Testis (tissue), 2 donors: ENCODE measurements at regions not wholly inside any gene's neighbourhood (a gene's known extent, or its start where the extent isn't known, plus 50 kb on each side); places are given as distances from the start of the nearest gene placed in this dataset.
"Not testable (repeated sequence)": the region's sequence is repeated elsewhere in the genome, so short reads cannot be mapped to it uniquely, and the experiment has no call there.

Experiments
- DNase-seq: peaks from one replicate; pipeline ENCODE4 v3.0.0-alpha.2; 2019
- H3K27ac ChIP-seq, 2 donors: fragments of 200-600 bp; sonication (generic); one replicate each; pipeline ENCODE4 v1.5.1; 2019
- H3K27me3 ChIP-seq: fragments of 200-600 bp; sonication (generic); one replicate; pipeline ENCODE4 v1.5.1; 2019
- H3K36me3 ChIP-seq: fragments of 200-600 bp; sonication (generic); one replicate; pipeline ENCODE4 v1.5.1; 2017; ENCODE audit warnings: low read depth; ENCODE audit errors: missing control alignments
- H3K4me1 ChIP-seq: fragments of 200-600 bp; sonication (generic); one replicate; pipeline ENCODE4 v1.5.1; 2019
- H3K4me3 ChIP-seq, 2 donors: fragments of 200-600 bp; sonication (generic); one replicate each; pipeline ENCODE4 v1.5.1; 2017 to 2019
- H3K9me3 ChIP-seq: fragments of 200-600 bp; sonication (generic); one replicate; pipeline ENCODE4 v1.5.1; 2017
- CTCF ChIP-seq, 3 experiments: fragments of 450-650 bp in 2 of 3; fragments of 200-600 bp in 1 of 3; sonication (generic) in 1 of 3; IDR thresholded peaks; one replicate each; pipeline ENCODE4 v1.5.1; 2016 to 2019; ENCODE audit warnings: antibody characterized with exemption in 3 of 3, mild to moderate bottlenecking in 2 of 3, moderate library complexity in 1 of 3
- POLR2A ChIP-seq: fragments of 450-650 bp; IDR thresholded peaks from one replicate; pipeline ENCODE4 v1.6.1; 2017; ENCODE audit warnings: antibody characterized with exemption, mild to moderate bottlenecking, moderate library complexity
- WGBS, 2 donors: methylation state at CpG; one replicate each; pipeline ENCODE4 v1.1.5; 2018; 5-methylcytosine and 5-hydroxymethylcytosine counted together
- intact Hi-C: fragments of 100-400 bp; cut with DNase I; formaldehyde crosslinking; loops from one replicate; pipeline ENCODE4 v1.15.1; 2023; ENCODE audit warnings: low total_unique reads

- Histone ChIP-seq H3K27me3 (no peaks in the 10 kb centered on the region), H3K36me3 (no peaks in the 10 kb centered on the region), H3K9me3 (no peaks in the 10 kb centered on the region), H3K4me1 (no peaks in the 10 kb centered on the region), H3K27ac (no peak overlapping the region), H3K4me3 (no peak overlapping the region)
- TF ChIP-seq POLR2A: no peak
- no peak for TF ChIP-seq CTCF (IDR thresholded peaks at IDR 0.05)
- intact Hi-C loops: no loop called here
- DNase-seq: no peak
- WGBS, 2 donors: 76 to 83% methylated on average over 15 to 18 of the region's 18 CpGs
Observed at GRCh38 chr10:124322191-124322980, 96.3 kb downstream of the OAT start.

- H3K36me3 ChIP-seq: no peaks in the 10 kb centered on the region
- WGBS, 2 donors: 94 to 98% methylated on average over 19 of the region's 19 CpGs
- intact Hi-C loops: no loop called here
- H3K4me3 ChIP-seq: no peak overlapping the region
- no peaks in the 10 kb centered on the region for H3K9me3 ChIP-seq
- H3K27me3 ChIP-seq: no peaks in the 10 kb centered on the region
- DNase-seq: no peak
- no peaks in the 10 kb centered on the region for H3K4me1 ChIP-seq
- H3K27ac ChIP-seq: no peak overlapping the region
- TF ChIP-seq CTCF (IDR thresholded peaks at IDR 0.05) (no peak), POLR2A (no peak)
Observed at GRCh38 chr10:124321433-124322089, 97.2 kb downstream of the OAT start.

GRCh38 chr10:124320778-124321432 lies 97.8 kb downstream of the OAT start:
- Histone ChIP-seq H3K9me3 (no peaks in the 10 kb centered on the region), H3K27me3 (no peaks in the 10 kb centered on the region), H3K4me3 (no peak overlapping the region), H3K27ac (no peak overlapping the region), H3K36me3 (no peaks in the 10 kb centered on the region), H3K4me1 (no peaks in the 10 kb centered on the region)
- intact Hi-C loops: no loop called here
- no peak for TF ChIP-seq CTCF (IDR thresholded peaks at IDR 0.05)
- TF ChIP-seq POLR2A: no peak
- DNase-seq: no peak
- WGBS, 2 donors: 86 to 96% methylated on average over 9 to 15 of the region's 15 CpGs

- H3K4me1 ChIP-seq: no peaks in the 10 kb centered on the region
- 68 to 98% methylated on average over 3 of the region's 3 CpGs for WGBS, 2 donors
- intact Hi-C loops: no loop called here
- no peak overlapping the region for H3K27ac ChIP-seq
- no peak overlapping the region for H3K4me3 ChIP-seq
- H3K9me3 ChIP-seq: no peaks in the 10 kb centered on the region
- H3K27me3 ChIP-seq: no peaks in the 10 kb centered on the region
- H3K36me3 ChIP-seq: no peaks in the 10 kb centered on the region
- no peak for DNase-seq
- TF ChIP-seq POLR2A (no peak), CTCF (IDR thresholded peaks at IDR 0.05) (no peak)
Observed at GRCh38 chr10:124319926-124320391, 98.8 kb downstream of the OAT start.

GRCh38 chr10:124319520-124319919 lies 99.2 kb downstream of the OAT start:
- intact Hi-C loops, H3K4me1 ChIP-seq, H3K4me3 ChIP-seq, H3K9me3 ChIP-seq, H3K36me3 ChIP-seq, H3K27ac ChIP-seq, H3K27me3 ChIP-seq, DNase-seq: not testable (repeated sequence)
